Stimulated activated naive CD8-positive, alpha-beta T cell treated with anti-CD3 and anti-CD28 coated beads, Interleukin-15, Interleukin-2, amounts not matched to agents 100 ng/mL and 50 ng/mL, for 24 hours (primary cell): ENCODE measurements at regions not wholly inside any gene's neighbourhood (a gene's known extent, or its start where the extent isn't known, plus 50 kb on each side); places are given as distances from the start of the nearest gene placed in this dataset.

Experiments used
- H3K27ac Mint-ChIP-seq: one replicate; pipeline ENCODE4 v1.8.0; 2021; ENCODE audit warnings: mild to moderate bottlenecking, mixed read lengths
- H3K27me3 Mint-ChIP-seq: one replicate; pipeline ENCODE4 v1.8.0; 2021; ENCODE audit warnings: mixed read lengths
- H3K36me3 Mint-ChIP-seq: one replicate; pipeline ENCODE4 v1.8.0; 2021; ENCODE audit warnings: low read depth, mixed read lengths
- H3K4me1 Mint-ChIP-seq: one replicate; pipeline ENCODE4 v1.8.0; 2021; ENCODE audit warnings: low read depth, mixed read lengths
- H3K4me3 Mint-ChIP-seq: one replicate; pipeline ENCODE4 v1.8.0; 2021; ENCODE audit warnings: mild to moderate bottlenecking, mixed read lengths
- H3K9me3 Mint-ChIP-seq: one replicate; pipeline ENCODE4 v1.8.0; 2021; ENCODE audit warnings: mixed read lengths

- Mint-ChIP-seq H3K4me3 (no peak overlapping the region), H3K9me3 (peaks cover 17% of the 10 kb centered on the region), H3K27ac (no peak overlapping the region), H3K4me1 (no peaks in the 10 kb centered on the region), H3K36me3 (no peaks in the 10 kb centered on the region), H3K27me3 (no peaks in the 10 kb centered on the region)
Observed at GRCh38 chr1:163796394-163796821, 474.7 kb downstream of the NUF2 start.

DNA sequence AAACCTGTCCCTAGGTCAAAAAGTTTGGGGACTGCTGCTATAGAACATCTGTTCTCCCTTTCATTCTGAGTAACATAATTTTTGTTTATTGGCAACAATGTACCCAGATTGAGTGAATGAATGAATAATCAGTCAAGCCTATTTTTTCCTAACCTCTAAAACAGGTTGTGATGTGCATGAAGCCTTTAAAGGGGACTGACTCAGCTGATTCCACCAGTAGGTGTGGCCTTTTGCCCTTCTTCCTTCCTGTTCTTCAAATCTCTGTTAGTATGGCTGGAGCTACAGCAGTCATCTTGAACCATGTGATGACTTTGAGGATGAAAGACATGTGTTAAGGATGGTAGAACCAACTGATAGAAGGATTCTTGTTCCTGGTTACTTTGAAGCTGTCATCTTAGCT, 476.1 kb downstream of the NUF2 start:
- H3K27ac Mint-ChIP-seq = no peak overlapping the region
- peaks cover 14% of the 10 kb centered on the region for H3K9me3 Mint-ChIP-seq
- H3K36me3 Mint-ChIP-seq = no peaks in the 10 kb centered on the region
- no peaks in the 10 kb centered on the region for H3K4me1 Mint-ChIP-seq
- H3K27me3 Mint-ChIP-seq = no peaks in the 10 kb centered on the region
- H3K4me3 Mint-ChIP-seq = no peak overlapping the region

GRCh38 chr1:163799190-163799805, 477.5 kb downstream of the NUF2 start:
- no peaks in the 10 kb centered on the region for H3K4me1 Mint-ChIP-seq
- peaks cover 13% of the 10 kb centered on the region for H3K9me3 Mint-ChIP-seq
- H3K36me3 Mint-ChIP-seq = no peaks in the 10 kb centered on the region
- H3K27me3 Mint-ChIP-seq = no peaks in the 10 kb centered on the region
- no peak overlapping the region for H3K4me3 Mint-ChIP-seq
- H3K27ac Mint-ChIP-seq = no peak overlapping the region

DNA sequence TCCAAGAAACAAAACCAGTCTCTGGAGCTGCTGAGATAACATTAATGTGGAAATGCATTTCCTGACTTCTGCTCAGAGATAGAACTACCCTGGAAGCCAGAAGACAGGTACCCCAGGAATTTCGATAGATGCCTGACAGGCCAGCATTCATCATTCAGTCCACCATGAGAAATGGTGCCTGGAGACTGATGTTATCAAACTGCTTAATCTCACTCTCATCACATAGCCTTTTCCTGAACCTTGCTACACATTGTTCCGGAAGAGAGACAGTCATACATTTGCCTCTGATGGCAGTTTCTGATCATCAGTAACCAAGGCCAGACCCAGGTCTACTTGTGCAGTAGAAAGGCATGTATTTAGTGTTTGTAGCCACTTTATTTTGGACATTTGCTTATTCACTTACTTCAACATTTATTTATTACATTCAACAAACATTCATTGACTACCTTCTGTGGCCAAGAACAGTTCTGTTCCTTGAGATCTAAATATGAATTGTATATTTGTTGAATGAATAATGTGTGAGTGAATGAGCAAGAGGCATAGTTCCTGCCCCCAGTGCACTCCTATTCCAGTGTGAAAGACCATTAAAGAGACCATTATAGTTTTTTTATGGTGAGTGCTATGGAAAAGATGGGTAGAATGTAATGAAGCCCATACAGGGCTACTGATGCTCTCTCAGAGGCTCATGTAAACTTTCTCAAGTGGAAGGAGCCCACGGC, 485.7 kb downstream of the NUF2 start:
- Mint-ChIP-seq H3K4me3 (no peak overlapping the region), H3K27ac (no peak overlapping the region), H3K4me1 (no peaks in the 10 kb centered on the region), H3K9me3 (peaks cover 5% of the 10 kb centered on the region), H3K27me3 (no peaks in the 10 kb centered on the region), H3K36me3 (no peaks in the 10 kb centered on the region)

GRCh38 chr1:163813251-163813650, 491.5 kb downstream of the NUF2 start:
- H3K4me3 Mint-ChIP-seq = no peak overlapping the region
- H3K36me3 Mint-ChIP-seq = no peaks in the 10 kb centered on the region
- H3K27me3 Mint-ChIP-seq = no peaks in the 10 kb centered on the region
- no peak overlapping the region for H3K27ac Mint-ChIP-seq
- peaks cover 17% of the 10 kb centered on the region for H3K9me3 Mint-ChIP-seq
- H3K4me1 Mint-ChIP-seq = no peaks in the 10 kb centered on the region

DNA sequence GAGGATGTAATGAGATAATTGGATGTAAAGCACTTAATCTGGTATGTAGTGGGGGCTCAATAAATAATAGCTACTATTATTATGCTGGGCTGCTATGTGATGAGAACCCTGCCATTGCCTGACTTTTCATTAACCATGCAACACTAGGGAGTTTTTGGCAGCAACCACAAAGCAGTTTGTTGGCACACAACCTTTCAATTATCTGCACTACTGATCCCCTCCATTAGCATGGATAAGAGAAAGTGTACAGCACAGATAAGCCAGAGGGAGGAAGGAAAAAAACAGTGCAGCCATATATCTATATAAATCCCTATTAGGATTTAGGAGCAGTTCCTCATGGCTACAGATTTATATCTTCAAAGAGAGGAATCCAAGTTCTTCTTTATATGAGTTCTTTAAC, 498.5 kb downstream of the NUF2 start:
- H3K27ac Mint-ChIP-seq = no peak overlapping the region
- H3K9me3 Mint-ChIP-seq = peaks cover 8% of the 10 kb centered on the region
- no peaks in the 10 kb centered on the region for H3K27me3 Mint-ChIP-seq
- H3K36me3 Mint-ChIP-seq = no peaks in the 10 kb centered on the region
- no peaks in the 10 kb centered on the region for H3K4me1 Mint-ChIP-seq
- H3K4me3 Mint-ChIP-seq = no peak overlapping the region

DNA sequence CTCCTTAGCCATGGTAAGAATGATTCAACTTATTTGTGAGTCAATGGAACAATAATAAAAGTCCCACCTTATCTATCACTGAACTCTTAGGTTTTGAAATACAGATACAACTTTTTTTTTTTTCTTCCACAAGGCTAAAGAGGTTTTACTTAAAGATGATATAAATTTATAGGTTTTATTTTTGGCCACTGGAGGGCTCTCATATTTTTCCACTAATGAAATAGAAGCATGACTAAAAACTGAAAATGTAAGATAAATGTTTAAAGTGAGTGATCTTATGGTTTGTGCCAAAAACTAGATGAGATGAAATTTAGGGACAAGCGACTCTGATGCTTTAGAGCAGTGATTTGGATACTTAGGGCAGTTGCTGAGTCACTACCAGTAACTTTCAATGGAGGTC, 499.0 kb downstream of the NUF2 start:
- no peak overlapping the region for H3K4me3 Mint-ChIP-seq
- H3K27ac Mint-ChIP-seq = no peak overlapping the region
- H3K27me3 Mint-ChIP-seq = no peaks in the 10 kb centered on the region

DNA sequence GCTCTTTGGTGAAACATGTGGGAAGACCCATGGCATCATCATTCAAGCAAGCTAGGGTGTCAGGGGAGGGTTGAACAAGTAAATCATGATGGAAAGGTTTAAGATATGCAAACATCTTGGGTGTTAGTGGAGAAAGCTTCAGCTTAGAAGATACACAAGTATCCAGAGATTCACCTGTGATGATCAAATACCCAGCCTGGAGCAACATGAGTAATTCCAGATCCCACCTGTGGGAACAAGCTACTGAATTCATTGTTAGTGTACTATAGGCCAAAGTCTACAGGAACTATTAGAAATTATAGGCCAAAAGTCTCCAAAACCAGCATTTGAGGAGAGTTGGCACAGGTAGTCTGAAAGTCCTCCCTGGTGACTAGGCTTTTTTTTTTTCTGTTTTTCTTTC, 499.9 kb downstream of the NUF2 start:
- no peak overlapping the region for H3K4me3 Mint-ChIP-seq
- no peaks in the 10 kb centered on the region for H3K36me3 Mint-ChIP-seq
- no peaks in the 10 kb centered on the region for H3K4me1 Mint-ChIP-seq
- no peak overlapping the region for H3K27ac Mint-ChIP-seq
- no peaks in the 10 kb centered on the region for H3K27me3 Mint-ChIP-seq
- peaks cover 5% of the 10 kb centered on the region for H3K9me3 Mint-ChIP-seq

More for the DNA sequence above, 499.0 kb downstream of the NUF2 start:
- no peaks in the 10 kb centered on the region for H3K4me1 Mint-ChIP-seq
- H3K36me3 Mint-ChIP-seq = no peaks in the 10 kb centered on the region
- peaks cover 5% of the 10 kb centered on the region for H3K9me3 Mint-ChIP-seq

GRCh38 chr1:163823017-163823416, 501.3 kb downstream of the NUF2 start:
- no peaks in the 10 kb centered on the region for H3K27me3 Mint-ChIP-seq
- no peaks in the 10 kb centered on the region for H3K4me1 Mint-ChIP-seq

GRCh38 chr1:163824006-163824405, 502.3 kb downstream of the NUF2 start:
- Mint-ChIP-seq H3K27me3 (no peaks in the 10 kb centered on the region), H3K4me1 (no peaks in the 10 kb centered on the region), H3K4me3 (no peak overlapping the region), H3K36me3 (no peaks in the 10 kb centered on the region), H3K9me3 (peaks cover 5% of the 10 kb centered on the region), H3K27ac (no peak overlapping the region)

More at GRCh38 chr1:163823017-163823416, 501.3 kb downstream of the NUF2 start:
- Mint-ChIP-seq H3K4me3 (no peak overlapping the region), H3K27ac (no peak overlapping the region), H3K9me3 (peaks cover 5% of the 10 kb centered on the region), H3K36me3 (no peaks in the 10 kb centered on the region)

- Mint-ChIP-seq H3K27ac (no peak overlapping the region), H3K27me3 (no peaks in the 10 kb centered on the region), H3K36me3 (no peaks in the 10 kb centered on the region), H3K4me3 (no peak overlapping the region), H3K9me3 (peaks cover 9% of the 10 kb centered on the region), H3K4me1 (no peaks in the 10 kb centered on the region)
Observed at GRCh38 chr1:163824490-163824889, 502.7 kb downstream of the NUF2 start.

DNA sequence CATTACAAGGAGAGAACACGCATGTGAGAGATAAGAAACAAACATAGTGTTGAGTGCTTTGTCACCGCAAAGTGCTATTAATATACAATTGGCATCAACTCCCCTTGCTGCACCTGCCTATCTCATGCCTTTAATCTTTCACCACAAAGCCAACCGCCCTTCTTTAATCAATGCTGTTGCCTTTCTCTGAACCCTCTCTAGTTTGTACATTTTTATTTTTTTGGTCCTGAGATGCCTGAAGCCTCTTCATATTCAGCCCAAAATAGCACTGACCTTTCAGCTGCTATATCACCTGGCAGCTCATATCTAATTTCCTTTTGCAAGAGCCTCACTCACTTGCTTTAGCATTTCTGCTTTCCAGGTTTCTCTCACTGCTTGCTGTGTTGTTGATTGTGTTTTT, 504.7 kb downstream of the NUF2 start:
- no peaks in the 10 kb centered on the region for H3K27me3 Mint-ChIP-seq
- H3K27ac Mint-ChIP-seq = no peak overlapping the region
- H3K36me3 Mint-ChIP-seq = no peaks in the 10 kb centered on the region
- peaks cover 9% of the 10 kb centered on the region for H3K9me3 Mint-ChIP-seq
- H3K4me1 Mint-ChIP-seq = no peaks in the 10 kb centered on the region
- H3K4me3 Mint-ChIP-seq = no peak overlapping the region

- H3K27me3 Mint-ChIP-seq = no peaks in the 10 kb centered on the region
- H3K4me1 Mint-ChIP-seq = no peaks in the 10 kb centered on the region
- no peak overlapping the region for H3K27ac Mint-ChIP-seq
- H3K9me3 Mint-ChIP-seq = peaks cover 3% of the 10 kb centered on the region
- no peaks in the 10 kb centered on the region for H3K36me3 Mint-ChIP-seq
- H3K4me3 Mint-ChIP-seq = no peak overlapping the region
Observed at GRCh38 chr1:163834778-163835177, 513.0 kb downstream of the NUF2 start.

GRCh38 chr1:163836481-163836880, 514.7 kb downstream of the NUF2 start:
- peaks cover 3% of the 10 kb centered on the region for H3K9me3 Mint-ChIP-seq
- H3K36me3 Mint-ChIP-seq = no peaks in the 10 kb centered on the region
- H3K27me3 Mint-ChIP-seq = no peaks in the 10 kb centered on the region
- no peaks in the 10 kb centered on the region for H3K4me1 Mint-ChIP-seq
- H3K27ac Mint-ChIP-seq = no peak overlapping the region
- H3K4me3 Mint-ChIP-seq = no peak overlapping the region

GRCh38 chr1:163837206-163837605, 515.5 kb downstream of the NUF2 start:
- Mint-ChIP-seq H3K27me3 (no peaks in the 10 kb centered on the region), H3K27ac (no peak overlapping the region), H3K36me3 (no peaks in the 10 kb centered on the region), H3K9me3 (peaks cover 3% of the 10 kb centered on the region), H3K4me3 (no peak overlapping the region), H3K4me1 (no peaks in the 10 kb centered on the region)

DNA sequence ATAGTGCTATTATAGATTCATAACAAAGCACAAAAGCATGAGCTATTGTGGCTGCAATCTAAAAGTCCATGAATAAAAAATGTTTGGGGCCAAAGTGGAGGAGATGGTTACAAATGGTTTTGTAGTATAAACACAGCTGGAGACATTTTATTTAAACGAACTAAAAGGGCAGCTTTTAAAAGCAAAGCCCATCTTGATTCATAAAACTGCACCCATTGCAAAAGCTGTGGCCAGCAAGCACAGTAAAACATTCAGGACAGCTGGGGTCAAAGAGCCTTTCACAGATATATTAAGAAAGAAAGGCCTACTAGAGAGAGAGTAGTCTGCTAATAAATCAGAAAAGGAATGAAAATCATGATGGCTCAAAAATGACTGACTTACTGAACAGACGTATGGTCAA, 520.8 kb downstream of the NUF2 start:
- no peaks in the 10 kb centered on the region for H3K27me3 Mint-ChIP-seq
- H3K4me1 Mint-ChIP-seq = no peaks in the 10 kb centered on the region

More for the DNA sequence above, 520.8 kb downstream of the NUF2 start:
- no peak overlapping the region for H3K4me3 Mint-ChIP-seq
- H3K36me3 Mint-ChIP-seq = no peaks in the 10 kb centered on the region
- H3K27ac Mint-ChIP-seq = no peak overlapping the region
- no peaks in the 10 kb centered on the region for H3K9me3 Mint-ChIP-seq
